ENCODE measurements at regions not wholly inside any gene's neighbourhood (a gene's known extent, or its start where the extent isn't known, plus 50 kb on each side); places are given as distances from the start of the nearest gene placed in this dataset.

DNA sequence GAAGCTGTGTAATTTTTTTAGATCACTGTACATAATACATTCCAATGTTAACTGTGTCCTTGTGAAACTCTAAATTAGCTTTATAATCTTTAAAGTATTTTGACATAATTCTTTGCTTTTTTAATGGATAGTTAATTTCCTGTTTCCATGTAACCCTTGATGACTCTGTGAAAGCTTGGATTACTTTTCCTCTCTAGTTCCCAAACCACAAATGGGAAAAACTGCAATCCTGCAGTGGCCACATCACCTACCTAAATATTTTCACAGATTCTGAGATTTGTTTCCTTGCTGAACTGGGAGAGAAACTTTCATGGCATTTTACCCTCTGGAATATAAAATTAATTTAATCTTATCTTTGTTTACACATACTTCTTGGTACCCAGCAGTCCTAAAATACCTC, 161.6 kb upstream of the CCDC68 start:
- Histone ChIP-seq H3K27ac (peak overlapping the region in 2 of 4 donors; percentile 41 to 66), H3K36me3 (no peaks in the 10 kb centered on the region), H3K4me3 (no peak overlapping the region), H3K9me3 (no peaks in the 10 kb centered on the region), H3K27me3 (no peaks in the 10 kb centered on the region), H3K4me1 (no peaks in the 10 kb centered on the region)
- TF ChIP-seq POLR2A (IDR thresholded peaks at IDR 0.05) = no peak
- TF ChIP-seq CTCF (IDR thresholded peaks at IDR 0.05) = no peak
- DNase-seq = no peak

DNA sequence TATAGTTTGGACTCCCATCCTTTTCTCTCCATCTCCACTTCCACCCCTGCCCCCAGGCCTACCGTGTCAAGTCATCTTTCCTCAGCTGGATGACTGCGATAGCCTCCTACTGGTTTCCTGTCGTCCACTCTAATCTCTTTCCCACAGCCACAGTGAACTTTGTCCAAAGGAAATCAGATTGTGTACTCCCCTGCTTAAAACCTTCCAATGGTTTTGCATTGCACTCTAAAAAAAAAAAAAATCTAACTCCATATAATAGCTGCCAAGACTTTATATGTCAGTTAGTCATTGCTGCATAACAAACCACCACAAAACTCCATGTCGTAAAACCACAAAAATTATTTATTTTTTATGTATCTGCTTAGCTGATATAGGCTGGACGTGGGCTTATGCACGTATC, 160.2 kb upstream of the CCDC68 start:
- Histone ChIP-seq H3K4me3 (no peak overlapping the region), H3K36me3 (no peaks in the 10 kb centered on the region), H3K27me3 (no peaks in the 10 kb centered on the region), H3K27ac (no peak overlapping the region), H3K9me3 (no peaks in the 10 kb centered on the region), H3K4me1 (no peaks in the 10 kb centered on the region)
- TF ChIP-seq CTCF (IDR thresholded peaks at IDR 0.05) (no peak), POLR2A (IDR thresholded peaks at IDR 0.05) (no peak)
- DNase-seq = no peak

- no peak overlapping the region for H3K27ac ChIP-seq
- H3K36me3 ChIP-seq = no peaks in the 10 kb centered on the region
- no peaks in the 10 kb centered on the region for H3K4me1 ChIP-seq
- H3K4me3 ChIP-seq = no peak overlapping the region
- TF ChIP-seq CTCF (IDR thresholded peaks at IDR 0.05) (no peak), POLR2A (IDR thresholded peaks at IDR 0.05) (no peak)
- H3K27me3 ChIP-seq = no peaks in the 10 kb centered on the region
- no peak for DNase-seq
- no peaks in the 10 kb centered on the region for H3K9me3 ChIP-seq
Measured at GRCh38 chr18:55119016-55119415, 159.8 kb upstream of the CCDC68 start.

DNA sequence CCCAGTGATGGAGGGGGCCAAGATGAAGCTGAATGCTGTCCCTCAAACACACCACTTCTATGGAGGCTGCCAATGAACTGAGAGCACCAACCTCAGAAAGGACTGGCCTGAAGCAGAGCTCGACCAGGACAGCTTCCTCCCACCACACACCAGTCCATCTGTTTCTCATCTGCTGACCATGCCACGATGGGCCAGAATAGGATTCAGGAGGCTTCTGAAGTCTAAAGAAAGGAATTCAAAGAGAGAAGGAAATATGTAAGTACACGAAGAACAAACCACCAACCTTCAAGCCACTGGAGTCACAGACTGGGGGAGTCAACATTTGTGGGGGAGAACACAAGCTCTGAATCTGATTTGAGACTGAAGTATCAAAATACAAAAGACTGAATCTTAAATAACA, 157.6 kb upstream of the CCDC68 start:
- Histone ChIP-seq H3K36me3 (no peaks in the 10 kb centered on the region), H3K4me3 (no peak overlapping the region), H3K27me3 (no peaks in the 10 kb centered on the region), H3K27ac (no peak overlapping the region), H3K4me1 (no peaks in the 10 kb centered on the region), H3K9me3 (no peaks in the 10 kb centered on the region)
- TF ChIP-seq CTCF (IDR thresholded peaks at IDR 0.05) = no peak
- TF ChIP-seq POLR2A (IDR thresholded peaks at IDR 0.05) = no peak
- DNase-seq = no peak

GRCh38 chr18:55115606-55116005, 156.3 kb upstream of the CCDC68 start:
- TF ChIP-seq POLR2A (IDR thresholded peaks at IDR 0.05) (no peak), CTCF (IDR thresholded peaks at IDR 0.05) (no peak)
- Histone ChIP-seq H3K27ac (no peak overlapping the region), H3K36me3 (no peaks in the 10 kb centered on the region)

GRCh38 chr18:55114876-55115275, 155.6 kb upstream of the CCDC68 start:
- Histone ChIP-seq H3K27me3 (no peaks in the 10 kb centered on the region), H3K36me3 (no peaks in the 10 kb centered on the region), H3K4me1 (no peaks in the 10 kb centered on the region), H3K27ac (no peak overlapping the region), H3K4me3 (no peak overlapping the region), H3K9me3 (no peaks in the 10 kb centered on the region)
- TF ChIP-seq POLR2A (IDR thresholded peaks at IDR 0.05) (no peak), CTCF (IDR thresholded peaks at IDR 0.05) (no peak)
- DNase-seq = no peak

More at GRCh38 chr18:55115606-55116005, 156.3 kb upstream of the CCDC68 start:
- H3K4me3 ChIP-seq = no peak overlapping the region
- H3K4me1 ChIP-seq = no peaks in the 10 kb centered on the region
- H3K27me3 ChIP-seq = no peaks in the 10 kb centered on the region
- no peak for DNase-seq
- no peaks in the 10 kb centered on the region for H3K9me3 ChIP-seq

Data from Peyer's patch (tissue), 4 donors.